CD4-positive, alpha-beta T cell (primary cell): ENCODE measurements at regions not wholly inside any gene's neighbourhood (a gene's known extent, or its start where the extent isn't known, plus 50 kb on each side); places are given as distances from the start of the nearest gene placed in this dataset.

Experiments
- ATAC-seq: fragments of 200-7000 bp; cut with Tn5 transposase; one replicate; pipeline ENCODE4 v1.10.0; 2022; ENCODE audit warnings: mild to moderate bottlenecking; ENCODE audit not compliant: poor library complexity
- CTCF ChIA-PET: fragments of 350-600 bp; sonication (Branson Sonifier 250); formaldehyde crosslinking; loops from one replicate; lab custom pipeline; 2021; ENCODE audit warnings: antibody characterized with exemption, inconsistent platforms; lab: Charles Lee
- POLR2A ChIA-PET: fragments of 350-600 bp; sonication (Branson Sonifier 250); formaldehyde crosslinking; loops from one replicate; lab custom pipeline; 2021; ENCODE audit warnings: antibody characterized with exemption, inconsistent platforms; lab: Charles Lee
- DNase-seq, 14 experiments: peaks; one replicate each; pipeline ENCODE4 v3.0.0-alpha.2; 2013 to 2020; ENCODE audit warnings: mixed read lengths in 2 of 14
- H3K27ac ChIP-seq, 2 donors: one replicate each; pipeline versions ENCODE4 v1.5.1 to v1.7.0; 2013; ENCODE audit warnings: low read length in 2 of 2, low read depth in 1 of 2, mild to moderate bottlenecking in 1 of 2
- H3K27me3 ChIP-seq, 2 experiments: 1 replicate in 1 of 2; 2 replicates in 1 of 2; pipeline versions ENCODE4 v1.6.1 to v1.7.0; 2013; ENCODE audit warnings: low read length in 2 of 2, control low read depth in 1 of 2, mild to moderate bottlenecking in 1 of 2, moderate library complexity in 1 of 2; ENCODE audit not compliant: insufficient read depth in 2 of 2, control insufficient read depth in 1 of 2
- H3K36me3 ChIP-seq: one replicate; pipeline ENCODE4 v1.6.1; 2013; ENCODE audit warnings: low read length, control low read depth; ENCODE audit not compliant: insufficient read depth
- H3K4me1 ChIP-seq: one replicate; pipeline ENCODE4 v1.6.1; 2013; ENCODE audit warnings: low read length, control low read depth; ENCODE audit not compliant: insufficient read depth
- H3K4me3 ChIP-seq: one replicate; pipeline ENCODE4 v1.5.1; 2013; ENCODE audit warnings: mild to moderate bottlenecking, low read length, moderate library complexity
- H3K9me3 ChIP-seq, 2 experiments: 1 replicate in 1 of 2; 2 replicates in 1 of 2; pipeline versions ENCODE4 v1.6.1 to v1.7.0; 2013; ENCODE audit warnings: low read length in 2 of 2, mild to moderate bottlenecking in 2 of 2, control low read depth in 1 of 2, moderate library complexity in 1 of 2; ENCODE audit not compliant: control insufficient read depth in 1 of 2, insufficient read depth in 1 of 2
- H3K27ac Mint-ChIP-seq: one replicate; pipeline ENCODE4 v1.8.0; 2020; ENCODE audit warnings: mixed read lengths
- H3K27me3 Mint-ChIP-seq: one replicate; pipeline ENCODE4 v1.8.0; 2021; ENCODE audit warnings: mixed read lengths
- H3K36me3 Mint-ChIP-seq: one replicate; pipeline ENCODE4 v1.8.0; 2021; ENCODE audit warnings: low read depth, mixed read lengths
- H3K4me1 Mint-ChIP-seq: one replicate; pipeline ENCODE4 v1.8.0; 2021; ENCODE audit warnings: low read depth, mixed read lengths
- H3K4me3 Mint-ChIP-seq: one replicate; pipeline ENCODE4 v1.8.0; 2020; ENCODE audit warnings: mild to moderate bottlenecking, mixed read lengths
- H3K9me3 Mint-ChIP-seq: one replicate; pipeline ENCODE4 v1.8.0; 2020; ENCODE audit warnings: mixed read lengths
- intact Hi-C, 2 experiments: fragments of 100-400 bp; cut with DNase I in 1 of 2; cut with micrococcal nuclease in 1 of 2; formaldehyde crosslinking; loops; one replicate each; pipeline versions ENCODE4 v1.15.1 to v1.9.0; 2023 to 2025; cut with DNase I, micrococcal nuclease
- TF ChIP-seq, protein P1 (sequence below): fragments of 200-600 bp; IDR thresholded peaks from one replicate; pipeline ENCODE4 v1.8.0; 2022; ENCODE audit warnings: antibody characterized with exemption, mild to moderate bottlenecking

GRCh38 chr1:199356561-199356960, 670.9 kb upstream of the NR5A2 start:
- no peaks in the 10 kb centered on the region for H3K9me3 Mint-ChIP-seq
- H3K4me1 Mint-ChIP-seq: no peaks in the 10 kb centered on the region
- TF ChIP-seq, protein P1, sequence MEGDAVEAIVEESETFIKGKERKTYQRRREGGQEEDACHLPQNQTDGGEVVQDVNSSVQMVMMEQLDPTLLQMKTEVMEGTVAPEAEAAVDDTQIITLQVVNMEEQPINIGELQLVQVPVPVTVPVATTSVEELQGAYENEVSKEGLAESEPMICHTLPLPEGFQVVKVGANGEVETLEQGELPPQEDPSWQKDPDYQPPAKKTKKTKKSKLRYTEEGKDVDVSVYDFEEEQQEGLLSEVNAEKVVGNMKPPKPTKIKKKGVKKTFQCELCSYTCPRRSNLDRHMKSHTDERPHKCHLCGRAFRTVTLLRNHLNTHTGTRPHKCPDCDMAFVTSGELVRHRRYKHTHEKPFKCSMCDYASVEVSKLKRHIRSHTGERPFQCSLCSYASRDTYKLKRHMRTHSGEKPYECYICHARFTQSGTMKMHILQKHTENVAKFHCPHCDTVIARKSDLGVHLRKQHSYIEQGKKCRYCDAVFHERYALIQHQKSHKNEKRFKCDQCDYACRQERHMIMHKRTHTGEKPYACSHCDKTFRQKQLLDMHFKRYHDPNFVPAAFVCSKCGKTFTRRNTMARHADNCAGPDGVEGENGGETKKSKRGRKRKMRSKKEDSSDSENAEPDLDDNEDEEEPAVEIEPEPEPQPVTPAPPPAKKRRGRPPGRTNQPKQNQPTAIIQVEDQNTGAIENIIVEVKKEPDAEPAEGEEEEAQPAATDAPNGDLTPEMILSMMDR: no peak
- H3K36me3 ChIP-seq: no peaks in the 10 kb centered on the region
- no peaks in the 10 kb centered on the region for H3K27me3 Mint-ChIP-seq
- H3K4me1 ChIP-seq: no peaks in the 10 kb centered on the region
- no peaks in the 10 kb centered on the region for H3K36me3 Mint-ChIP-seq
- intact Hi-C loops: no loop called here
- H3K27me3 ChIP-seq: no peaks in the 10 kb centered on the region
- no peak overlapping the region for H3K27ac Mint-ChIP-seq
- DNase-seq: no peak
- no peak overlapping the region for H3K4me3 Mint-ChIP-seq
- H3K4me3 ChIP-seq: no peak overlapping the region
- no peak overlapping the region for H3K27ac ChIP-seq
- ChIA-PET CTCF (no interaction called here), POLR2A (no interaction called here)
- no peaks in the 10 kb centered on the region for H3K9me3 ChIP-seq
- ATAC-seq: no peak

DNA sequence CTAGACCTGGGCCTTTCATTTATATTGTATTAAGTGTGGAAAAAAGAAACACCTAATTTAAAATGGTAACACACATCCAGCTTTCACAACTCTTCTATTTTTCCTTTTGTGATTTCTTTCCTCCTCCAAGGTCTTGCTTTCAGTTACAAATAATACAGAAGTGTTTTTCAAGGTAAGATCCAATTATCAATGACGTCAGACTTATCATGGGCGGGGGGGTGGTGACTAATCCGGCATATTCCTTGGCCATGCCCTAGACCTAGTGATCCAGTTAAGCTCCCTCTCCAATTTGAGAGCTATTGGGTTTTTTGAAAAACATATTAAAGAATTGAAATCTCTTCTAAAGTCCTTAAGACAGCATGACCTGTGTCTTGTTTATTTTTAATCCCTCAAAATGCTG, 669.9 kb upstream of the NR5A2 start:
- H3K4me1 ChIP-seq: no peaks in the 10 kb centered on the region
- intact Hi-C loops: no loop called here
- DNase-seq (no peak), ATAC-seq (no peak)
- Mint-ChIP-seq H3K36me3 (no peaks in the 10 kb centered on the region), H3K4me1 (no peaks in the 10 kb centered on the region), H3K27me3 (no peaks in the 10 kb centered on the region), H3K4me3 (no peak overlapping the region), H3K9me3 (peaks cover 2% of the 10 kb centered on the region), H3K27ac (no peak overlapping the region)
- POLR2A ChIA-PET: no interaction called here
- H3K27me3 ChIP-seq: no peaks in the 10 kb centered on the region
- no peaks in the 10 kb centered on the region for H3K36me3 ChIP-seq
- no peak overlapping the region for H3K27ac ChIP-seq
- CTCF ChIA-PET: no interaction called here
- H3K4me3 ChIP-seq: no peak overlapping the region
- TF ChIP-seq, protein P1: no peak
- no peaks in the 10 kb centered on the region for H3K9me3 ChIP-seq

- intact Hi-C loops: no loop called here
- TF ChIP-seq, protein P1: no peak
- no peak overlapping the region for H3K27ac Mint-ChIP-seq
- DNase-seq (no peak), ATAC-seq (no peak)
- H3K4me1 Mint-ChIP-seq: no peaks in the 10 kb centered on the region
- H3K27ac ChIP-seq: no peak overlapping the region
- H3K4me3 Mint-ChIP-seq: no peak overlapping the region
- ChIA-PET POLR2A (no interaction called here), CTCF (no interaction called here)
- H3K9me3 Mint-ChIP-seq: peaks cover 2% of the 10 kb centered on the region
- H3K27me3 Mint-ChIP-seq: peaks cover 9% of the 10 kb centered on the region
- H3K36me3 ChIP-seq: no peaks in the 10 kb centered on the region
- H3K9me3 ChIP-seq: no peaks in the 10 kb centered on the region
- no peaks in the 10 kb centered on the region for H3K4me1 ChIP-seq
- no peaks in the 10 kb centered on the region for H3K27me3 ChIP-seq
- H3K4me3 ChIP-seq: no peak overlapping the region
- H3K36me3 Mint-ChIP-seq: no peaks in the 10 kb centered on the region
Observed at GRCh38 chr1:199362996-199363395, 664.5 kb upstream of the NR5A2 start.
